GM19043 (cell line): ENCODE measurements at regions not wholly inside any gene's neighbourhood (a gene's known extent, or its start where the extent isn't known, plus 50 kb on each side); places are given as distances from the start of the nearest gene placed in this dataset.

Experiments
- ATAC-seq: cut with Tn5 transposase; IDR thresholded peaks from one replicate; pipeline ENCODE4 v1.9.1; 2021; ENCODE audit warnings: low read depth; ENCODE audit not compliant: unreplicated experiment

DNA sequence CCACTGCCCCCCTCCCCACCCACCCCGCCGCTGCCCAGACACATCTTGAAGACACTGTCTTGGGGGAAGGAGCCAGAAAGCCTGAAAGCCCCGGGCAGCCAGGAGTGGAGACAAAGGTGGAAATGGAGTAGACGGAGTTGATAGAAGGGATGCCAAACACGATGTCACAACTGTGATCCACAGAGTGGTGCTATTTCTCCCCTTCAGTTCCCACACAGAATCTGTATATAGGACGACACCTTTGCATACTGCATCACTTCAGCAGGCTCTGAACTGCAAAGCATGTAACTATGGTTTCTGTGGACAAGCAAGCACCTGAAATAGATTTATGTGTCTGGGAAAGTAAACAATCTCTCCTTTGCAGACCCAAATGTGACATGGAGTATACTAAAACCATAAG lies 56.4 kb upstream of the F13A1 start:
- ATAC-seq: no peak

GRCh38 chr6:6377621-6378020 lies 57.2 kb upstream of the F13A1 start:
- no peak for ATAC-seq

DNA sequence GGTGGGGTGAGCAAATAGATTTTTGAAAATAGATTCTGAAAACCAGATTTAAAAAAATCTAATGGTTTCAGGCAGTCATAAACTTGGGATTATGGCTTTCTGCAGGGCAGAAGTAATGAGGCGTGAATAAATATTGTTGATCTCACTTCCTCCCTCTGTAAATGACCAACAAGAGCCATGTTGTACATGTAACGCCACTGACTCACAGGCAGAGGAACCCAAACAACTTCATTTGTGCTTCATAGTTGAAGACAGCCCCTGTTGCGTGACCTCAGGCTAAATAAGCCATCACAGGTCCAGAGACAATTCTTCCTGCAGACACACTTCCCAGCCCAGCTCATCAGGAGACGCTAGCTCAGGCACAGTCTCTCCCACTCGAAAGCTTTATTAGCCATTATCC lies 59.1 kb upstream of the F13A1 start:
- ATAC-seq: no peak

GRCh38 chr6:6384520-6384919 lies 64.1 kb upstream of the F13A1 start:
- ATAC-seq: no peak

DNA sequence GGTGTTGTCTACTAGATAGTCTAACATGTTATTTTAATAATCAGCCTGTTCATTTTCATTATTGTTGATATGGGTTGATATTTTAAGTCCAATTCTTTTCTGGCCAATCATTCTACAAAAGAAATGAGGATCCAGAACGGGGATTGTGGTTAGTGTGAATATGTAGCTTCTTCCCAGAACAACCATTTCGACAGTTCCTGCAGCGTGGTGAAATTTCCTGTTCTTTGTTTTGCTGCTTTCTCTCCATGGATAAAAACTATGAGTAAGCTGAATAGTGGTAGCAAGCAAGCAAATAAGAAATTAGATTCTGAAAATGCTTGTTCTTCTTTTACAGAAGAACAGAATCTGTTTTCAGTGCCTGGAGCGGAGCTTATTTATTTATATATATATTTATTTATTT lies 65.5 kb upstream of the F13A1 start:
- no peak for ATAC-seq

DNA sequence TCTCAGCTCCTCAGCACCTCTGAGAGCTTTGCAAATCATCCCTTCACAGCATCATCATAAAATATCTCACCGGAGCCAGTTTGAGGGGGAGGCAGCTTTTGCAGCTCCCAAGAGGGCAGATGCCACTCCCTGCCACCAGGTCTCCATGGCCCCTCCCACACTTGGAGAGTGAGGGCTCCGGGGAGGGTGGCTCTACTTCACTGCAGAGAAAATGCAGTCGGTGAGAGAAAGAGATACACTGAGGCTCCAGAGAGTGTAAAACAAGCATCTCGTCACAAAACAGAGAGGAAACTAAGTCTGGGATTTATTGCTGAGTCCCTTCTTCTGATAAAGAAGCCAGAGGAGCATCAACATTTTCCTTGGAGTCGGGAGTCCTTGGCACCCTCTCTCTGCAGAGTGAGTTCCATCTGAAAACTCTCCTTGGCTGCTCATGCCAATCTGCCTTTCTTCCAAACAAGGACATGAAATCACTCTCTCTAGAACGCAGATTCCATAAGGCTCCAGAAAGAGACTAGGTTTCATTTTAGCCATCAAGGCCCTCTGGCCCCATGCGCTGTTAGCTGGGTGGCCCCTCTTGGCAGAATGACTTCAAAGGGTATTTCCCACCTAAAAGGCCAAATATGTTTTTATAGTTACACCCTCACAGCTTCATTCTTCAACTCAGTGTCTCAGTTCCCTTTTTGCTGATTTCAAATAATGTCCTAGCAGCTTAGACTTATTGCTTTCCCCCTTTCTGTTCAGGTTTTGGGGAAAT lies 70.6 kb upstream of the F13A1 start:
- peak; percentile 42 for ATAC-seq

DNA sequence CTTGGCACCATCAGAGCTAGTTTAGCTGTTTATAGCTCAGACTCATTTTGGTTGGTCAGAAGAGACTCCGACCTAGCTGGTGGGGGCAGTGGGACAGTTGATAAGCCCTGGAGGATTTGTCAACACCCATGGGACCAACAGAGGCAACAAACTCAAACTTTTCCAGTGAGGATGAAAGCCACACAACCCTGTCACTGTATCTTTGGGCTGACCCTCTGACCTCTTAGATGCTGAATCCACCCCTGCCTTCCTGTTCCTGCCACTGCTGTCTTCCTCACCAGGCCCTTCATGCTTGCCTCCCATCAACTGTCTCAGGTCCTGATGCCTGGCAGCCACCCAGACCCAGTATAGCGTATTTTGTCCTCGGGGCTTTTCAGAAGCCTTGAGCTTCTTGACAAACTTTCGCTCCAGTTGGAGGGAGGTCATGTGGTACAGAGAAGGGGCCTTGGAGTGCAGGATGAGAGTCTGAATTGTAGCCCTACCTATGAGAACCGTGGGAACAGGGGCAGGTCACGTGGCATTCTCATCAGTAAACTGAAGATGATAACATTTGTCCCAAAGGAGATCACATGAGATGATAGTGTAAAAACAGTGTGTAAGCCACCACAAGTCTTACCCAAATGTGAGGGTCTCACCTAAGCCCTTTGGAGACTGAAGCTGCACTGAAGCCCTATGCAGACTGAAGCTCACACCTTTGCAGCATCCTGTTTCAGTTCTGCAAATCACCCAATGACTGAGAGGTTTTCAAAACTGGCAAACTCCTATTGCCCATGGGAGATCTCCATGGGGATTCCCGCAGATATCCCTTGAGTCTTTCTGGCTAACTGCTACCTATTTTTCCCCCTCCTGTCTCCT lies 72.0 kb upstream of the F13A1 start:
- ATAC-seq: peak; percentile 72

DNA sequence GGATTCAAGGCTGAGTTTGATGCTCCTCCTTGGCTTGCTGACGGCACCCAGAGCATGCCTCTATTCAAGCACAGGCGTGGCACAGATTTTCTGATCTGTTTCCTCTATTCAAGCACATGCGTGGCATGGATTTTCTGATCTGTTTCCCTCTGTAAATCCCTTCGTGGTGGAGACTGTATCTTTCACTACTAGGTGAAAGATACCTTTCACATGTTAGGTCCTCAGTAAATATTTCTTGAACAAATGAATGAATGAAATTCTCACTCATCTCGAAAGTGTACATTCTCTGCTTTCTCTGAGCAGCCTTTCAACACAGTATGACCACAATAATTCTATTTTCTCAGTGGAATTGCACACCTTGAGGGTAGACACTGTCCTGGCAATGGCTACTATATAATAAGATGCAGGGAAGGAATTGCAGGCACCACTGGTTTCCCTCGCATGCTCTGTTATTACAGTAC lies 72.6 kb upstream of the F13A1 start:
- ATAC-seq: peak; percentile 7

DNA sequence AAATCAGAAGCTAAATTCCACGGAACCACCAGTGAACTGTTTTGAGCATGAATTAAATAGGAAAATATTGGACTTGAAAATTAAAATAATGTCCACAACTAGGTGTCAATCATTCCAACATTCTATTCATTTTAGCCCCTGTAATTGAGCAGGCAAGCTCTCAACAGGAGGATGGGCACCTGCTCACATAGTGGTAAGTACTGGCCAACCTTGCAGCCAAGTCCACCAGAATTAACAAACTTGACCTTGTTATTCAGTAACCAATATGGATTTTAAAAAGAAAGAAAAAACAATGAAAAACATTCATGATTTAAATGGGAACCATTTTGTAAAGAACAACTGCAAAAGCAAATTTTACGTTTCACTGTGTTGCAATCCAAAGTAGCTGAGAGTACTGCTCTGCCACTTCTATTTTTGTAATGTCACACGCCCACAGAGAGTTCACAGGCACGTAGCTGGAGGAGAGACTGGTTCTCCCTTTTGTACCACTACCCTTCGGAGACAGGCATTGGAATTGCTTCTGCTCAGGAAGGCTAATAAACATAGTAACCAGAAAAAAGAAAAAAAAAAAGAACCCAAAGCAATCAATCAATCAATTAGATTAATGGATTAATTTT lies 75.2 kb upstream of the F13A1 start:
- ATAC-seq: no peak

DNA sequence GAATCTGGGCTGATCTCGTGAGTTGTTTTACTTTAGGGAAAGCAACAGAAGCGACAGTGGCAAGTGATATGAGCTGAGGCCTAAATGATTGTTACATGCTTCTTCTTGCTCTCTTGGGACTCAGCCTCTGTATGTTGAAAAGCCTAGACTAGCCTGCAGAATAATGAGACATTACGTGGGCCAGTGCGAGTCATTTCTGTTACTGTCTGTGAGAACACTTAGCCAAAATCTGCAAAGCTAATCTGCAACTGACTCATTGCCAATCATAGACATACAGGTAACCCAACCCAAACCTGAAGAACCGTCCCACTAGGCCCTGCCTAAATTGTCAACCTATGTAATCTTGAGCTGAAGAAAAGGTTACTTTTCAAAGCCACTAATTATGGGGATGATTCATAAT lies 77.4 kb upstream of the F13A1 start:
- no peak for ATAC-seq

- ATAC-seq: no peak
Observed at GRCh38 chr6:6399568-6399967, 79.1 kb upstream of the F13A1 start.

DNA sequence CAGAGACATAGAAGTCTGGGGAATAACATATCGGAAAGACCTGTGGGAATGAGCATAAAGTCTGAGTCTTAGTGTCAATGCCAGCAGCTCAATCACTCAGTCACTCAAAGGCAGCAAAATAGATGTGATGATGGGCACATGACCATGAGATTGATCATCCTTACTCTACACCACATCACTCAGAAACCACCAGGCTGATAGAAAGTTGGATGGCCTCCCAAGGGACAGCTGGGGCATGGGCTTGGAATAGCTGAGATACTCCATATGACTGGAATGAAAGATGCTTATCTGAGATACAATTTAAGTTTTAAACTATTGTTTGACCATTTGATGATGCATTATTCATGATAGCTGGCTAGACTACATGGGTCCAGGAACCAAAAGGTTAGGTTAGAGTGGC lies 80.9 kb upstream of the F13A1 start:
- no peak for ATAC-seq

DNA sequence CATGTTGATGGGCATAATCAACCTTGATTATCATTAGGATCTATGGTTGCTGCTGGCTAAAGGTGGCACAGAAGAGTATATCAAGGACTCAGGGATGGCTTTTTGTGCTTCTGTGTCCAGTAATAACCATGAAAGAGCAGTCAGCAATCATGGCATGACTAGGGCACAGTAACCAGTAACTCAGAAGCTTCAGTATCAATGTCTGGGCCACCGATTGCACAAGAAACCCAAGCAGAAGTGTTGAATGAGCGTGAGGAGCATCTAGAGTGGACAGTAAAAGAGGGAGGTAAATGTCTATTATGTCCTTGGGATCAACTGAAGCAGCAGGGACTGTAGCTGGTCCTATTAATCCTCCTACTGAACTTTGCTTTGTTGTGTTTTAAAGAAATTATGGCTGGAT lies 81.5 kb upstream of the F13A1 start:
- ATAC-seq: no peak

DNA sequence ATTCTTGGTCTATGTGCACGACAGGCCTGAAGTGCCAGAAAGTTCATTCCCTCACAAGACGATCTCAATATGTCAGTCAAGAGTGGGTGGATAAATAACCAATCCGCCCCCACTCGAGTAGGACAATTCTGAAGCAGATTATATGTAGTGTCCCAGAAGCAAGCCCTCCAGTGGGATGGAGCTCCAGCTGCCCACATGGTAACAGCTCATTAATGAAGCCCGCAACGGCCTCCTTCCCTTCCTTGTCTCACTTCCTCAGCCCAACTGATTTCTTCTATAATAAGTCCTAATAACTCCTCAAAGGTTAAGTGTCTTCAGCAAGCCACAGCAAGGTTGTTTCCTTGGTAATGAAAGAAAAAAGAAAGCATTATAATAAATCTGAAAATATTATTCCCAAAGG lies 82.1 kb upstream of the F13A1 start:
- ATAC-seq: no peak

GRCh38 chr6:6405031-6405430 lies 84.6 kb upstream of the F13A1 start:
- no peak for ATAC-seq

- no peak for ATAC-seq
Observed at GRCh38 chr6:6405997-6406714, 85.7 kb upstream of the F13A1 start.

DNA sequence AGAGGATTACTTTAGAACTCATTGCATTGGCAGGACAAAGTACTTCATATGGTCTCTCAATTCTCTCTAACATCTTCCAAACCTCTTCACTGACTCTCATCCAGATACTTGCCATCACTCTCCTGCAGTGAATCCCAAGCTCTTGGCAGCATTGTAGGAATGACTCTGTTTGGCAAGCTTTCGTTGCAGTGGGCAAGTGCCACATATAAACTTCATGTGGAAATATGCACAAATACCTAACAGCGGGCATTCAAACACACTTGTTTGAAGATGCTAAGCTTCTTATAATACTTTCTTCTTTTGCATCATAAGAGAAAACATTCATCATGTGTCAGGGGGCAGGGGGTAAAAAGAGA lies 86.2 kb upstream of the F13A1 start:
- ATAC-seq: no peak

GRCh38 chr6:6407071-6407741 lies 86.7 kb upstream of the F13A1 start:
- peak; percentile 91 for ATAC-seq

GRCh38 chr6:6409397-6410030 lies 89.1 kb upstream of the F13A1 start:
- ATAC-seq: no peak

- no peak for ATAC-seq
Observed at GRCh38 chr6:6411115-6411514, 90.7 kb upstream of the F13A1 start.
